Upper lobe of right lung (tissue), 1 donor: ENCODE measurements at regions not wholly inside any gene's neighbourhood (a gene's known extent, or its start where the extent isn't known, plus 50 kb on each side); places are given as distances from the start of the nearest gene placed in this dataset.

Source experiments
- ATAC-seq: fragments of 200-7000 bp; cut with Tn5 transposase; one replicate; pipeline ENCODE4 v1.9.1; 2020; ENCODE audit warnings: mild to moderate bottlenecking, moderate library complexity
- DNase-seq: peaks from one replicate; pipeline ENCODE4 v3.0.0-alpha.2; 2020
- H3K27ac ChIP-seq: fragments of 200-600 bp; one replicate; pipeline ENCODE4 v1.8.0; 2022
- H3K27me3 ChIP-seq: fragments of 200-600 bp; one replicate; pipeline ENCODE4 v1.8.0; 2022; ENCODE audit warnings: mild to moderate bottlenecking
- H3K36me3 ChIP-seq: fragments of 200-600 bp; one replicate; pipeline ENCODE4 v1.8.0; 2022
- H3K4me1 ChIP-seq: fragments of 200-600 bp; one replicate; pipeline ENCODE4 v1.8.0; 2022
- H3K4me3 ChIP-seq: fragments of 200-600 bp; one replicate; pipeline ENCODE4 v1.8.0; 2022; ENCODE audit warnings: mild to moderate bottlenecking
- H3K9me3 ChIP-seq: fragments of 200-600 bp; one replicate; pipeline ENCODE4 v1.8.0; 2022
- CTCF ChIP-seq: fragments of 200-600 bp; IDR thresholded peaks from one replicate; pipeline ENCODE4 v1.8.0; 2022; ENCODE audit warnings: antibody characterized with exemption
- intact Hi-C: fragments of 100-400 bp; cut with DNase I; formaldehyde crosslinking; loops from one replicate; pipeline ENCODE4 v1.11.0; 2022
- donor health status: DM: no; HTN: yes; CAD: no; lungs with severe emphysema.

- Histone ChIP-seq H3K36me3 (no peaks in the 10 kb centered on the region), H3K4me1 (no peaks in the 10 kb centered on the region), H3K4me3 (no peak overlapping the region), H3K27ac (no peak overlapping the region), H3K27me3 (no peaks in the 10 kb centered on the region), H3K9me3 (no peaks in the 10 kb centered on the region)
- DNase-seq = no peak
- ATAC-seq = peak; percentile 47
- no peak for TF ChIP-seq CTCF
- intact Hi-C loops = loop anchor here (10.0 kb wide), 1 partner anchor 210 kb away; the partner anchor contains the start of gene PTCH1
Observed at GRCh38 chr9:95724253-95724991, 151.1 kb upstream of the ERCC6L2 start.

DNA sequence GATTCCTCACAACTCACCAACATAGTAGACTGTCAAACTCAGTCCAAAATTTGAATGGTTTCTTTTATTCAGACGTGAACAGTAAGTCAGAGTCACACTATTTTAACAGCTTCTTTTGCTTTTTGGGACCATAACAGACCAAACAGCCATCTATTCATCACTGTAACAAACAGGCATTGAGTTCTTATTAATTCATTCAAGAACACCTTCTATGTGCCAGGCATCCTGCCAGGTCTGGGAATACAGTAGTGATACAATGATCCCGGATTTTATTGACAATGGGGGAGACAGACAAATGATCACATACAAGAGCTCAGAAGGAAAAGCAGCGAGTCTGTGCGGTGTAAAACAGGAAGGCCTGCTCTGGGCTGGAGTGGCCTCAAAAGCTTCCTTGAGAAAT, 153.3 kb upstream of the ERCC6L2 start:
- H3K9me3 ChIP-seq = no peaks in the 10 kb centered on the region
- no peaks in the 10 kb centered on the region for H3K4me1 ChIP-seq
- intact Hi-C loops = loop anchor here (10.0 kb wide), 1 partner anchor 207 kb away; the partner anchor contains the start of gene PTCH1
- H3K27me3 ChIP-seq = no peaks in the 10 kb centered on the region
- H3K27ac ChIP-seq = no peak overlapping the region
- no peaks in the 10 kb centered on the region for H3K36me3 ChIP-seq
- TF ChIP-seq CTCF = no peak
- H3K4me3 ChIP-seq = no peak overlapping the region
- ATAC-seq = no peak
- DNase-seq = no peak

- H3K27me3 ChIP-seq = no peaks in the 10 kb centered on the region
- H3K36me3 ChIP-seq = no peaks in the 10 kb centered on the region
- DNase-seq (no peak), ATAC-seq (no peak)
- TF ChIP-seq CTCF = no peak
- no peaks in the 10 kb centered on the region for H3K9me3 ChIP-seq
- no peak overlapping the region for H3K4me3 ChIP-seq
- H3K27ac ChIP-seq = no peak overlapping the region
- H3K4me1 ChIP-seq = no peaks in the 10 kb centered on the region
- intact Hi-C loops = loop anchor here (10.0 kb wide), 1 partner anchor 206 kb away; the partner anchor contains the start of gene PTCH1
Observed at GRCh38 chr9:95721061-95721531, 154.4 kb upstream of the ERCC6L2 start.

DNA sequence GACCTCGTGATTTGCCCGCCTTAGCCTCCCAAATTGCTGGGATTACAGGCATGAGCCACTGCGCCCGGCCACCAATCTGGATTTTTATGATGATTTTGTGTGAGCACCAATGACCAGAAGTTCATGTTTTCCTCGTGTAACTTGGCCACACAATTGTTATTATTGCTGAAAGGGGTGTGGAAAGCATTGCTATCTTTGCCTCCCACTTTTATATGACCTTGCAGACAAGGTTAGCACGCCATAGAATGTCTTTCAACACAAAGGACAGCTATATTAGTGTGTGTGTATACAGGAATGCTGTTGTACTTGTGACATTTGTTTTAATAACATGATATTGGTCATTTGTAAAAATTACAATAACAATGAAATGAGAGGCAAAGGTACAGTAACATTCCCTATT, 155.0 kb upstream of the ERCC6L2 start:
- Histone ChIP-seq H3K4me1 (no peaks in the 10 kb centered on the region), H3K36me3 (no peaks in the 10 kb centered on the region), H3K27me3 (no peaks in the 10 kb centered on the region), H3K27ac (no peak overlapping the region), H3K9me3 (no peaks in the 10 kb centered on the region), H3K4me3 (no peak overlapping the region)
- intact Hi-C loops = loop anchor here (10.0 kb wide), 1 partner anchor 206 kb away; the partner anchor contains the start of gene PTCH1
- no peak for TF ChIP-seq CTCF
- ATAC-seq (no peak), DNase-seq (no peak)

DNA sequence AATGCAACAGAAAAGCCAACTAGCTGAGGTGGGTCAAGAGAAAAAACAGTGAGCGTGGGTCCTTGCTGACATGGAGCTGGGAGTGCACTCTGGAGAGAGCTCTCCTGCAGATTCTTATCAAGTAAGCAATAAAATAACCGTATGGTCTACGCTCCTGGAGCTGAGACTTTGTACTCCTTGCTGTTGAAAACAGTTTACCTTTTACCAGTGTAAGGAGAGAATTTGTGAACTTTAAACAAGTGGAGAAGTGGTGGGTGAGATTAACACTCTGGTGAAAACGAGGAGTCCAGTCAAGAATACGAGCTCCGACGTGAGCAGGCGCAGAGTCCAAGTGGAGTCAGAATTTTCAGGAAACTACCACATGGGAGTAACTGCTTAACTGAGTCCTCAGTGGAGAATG, 156.1 kb upstream of the ERCC6L2 start:
- Histone ChIP-seq H3K4me3 (no peak overlapping the region), H3K9me3 (no peaks in the 10 kb centered on the region), H3K36me3 (no peaks in the 10 kb centered on the region), H3K27me3 (no peaks in the 10 kb centered on the region), H3K27ac (no peak overlapping the region), H3K4me1 (no peaks in the 10 kb centered on the region)
- DNase-seq (no peak), ATAC-seq (no peak)
- intact Hi-C loops = no loop called here
- no peak for TF ChIP-seq CTCF
